ENCODE measurements at regions not wholly inside any gene's neighbourhood (a gene's known extent, or its start where the extent isn't known, plus 50 kb on each side); places are given as distances from the start of the nearest gene placed in this dataset.
"Not testable (repeated sequence)": the region's sequence is repeated elsewhere in the genome, so short reads cannot be mapped to it uniquely, and the experiment has no call there.

- H3K4me1 ChIP-seq (ENCODE audit: control insufficient read depth in 1 of 2, insufficient read depth in 2 of 2, low read depth in 1 of 2, low read length in 1 of 2); DNase-seq; H3K9me2 ChIP-seq; H3K27ac ChIP-seq (ENCODE audit: low read depth in 2 of 2, low read length in 1 of 2); H3F3A ChIP-seq (replicated peaks; ENCODE audit: insufficient read depth); H3K4me2 ChIP-seq; POLR2A ChIA-PET; H3K4me3 ChIP-seq (ENCODE audit: low read depth in 2 of 2, low read length in 1 of 2); H3K79me2 ChIP-seq (ENCODE audit: insufficient read depth); H2AFZ ChIP-seq (ENCODE audit: low read depth); H3K9me3 ChIP-seq; H3K36me3 ChIP-seq (replicated peaks in 1 of 2; ENCODE audit: control insufficient read depth in 1 of 2, insufficient read depth in 2 of 2, low read length in 1 of 2); H4K20me1 ChIP-seq (ENCODE audit: insufficient read depth); H3K9ac ChIP-seq; H3K27me3 ChIP-seq (ENCODE audit: insufficient read depth); CTCF ChIA-PET: not testable (repeated sequence)
- WGBS (ENCODE audit: low lambda C conversion rate) = 2% methylated on average over 3 of the region's 3 CpGs
Measured at GRCh38 chr7:19517546-19517945, 191.3 kb downstream of the POLR1F start.

GRCh38 chr7:19508821-19509220, 200.0 kb downstream of the POLR1F start:
- no peaks in the 10 kb centered on the region for H4K20me1 ChIP-seq (ENCODE audit: insufficient read depth)
- POLR2A ChIA-PET = no interaction called here
- H3K4me1 ChIP-seq (ENCODE audit: control insufficient read depth in 1 of 2, insufficient read depth in 2 of 2, low read depth in 1 of 2, low read length in 1 of 2) = no peaks in the 10 kb centered on the region; a peak in 1 of 4 replicates
- H3K4me2 ChIP-seq = no peak overlapping the region
- 37% methylated on average over 2 of the region's 2 CpGs for WGBS (ENCODE audit: low lambda C conversion rate)
- no peaks in the 10 kb centered on the region; the same call in 1 of the 2 replicates for H3K9me3 ChIP-seq
- no peaks in the 10 kb centered on the region for H3K36me3 ChIP-seq (replicated peaks in 1 of 2; ENCODE audit: control insufficient read depth in 1 of 2, insufficient read depth in 2 of 2, low read length in 1 of 2)
- CTCF ChIA-PET = interaction anchor here (1.3 kb wide), 1 partner anchor 17 kb away, joined by 3 read pairs; no protein-coding TSS in a partner anchor
- H3K79me2 ChIP-seq (ENCODE audit: insufficient read depth) = no peaks in the 10 kb centered on the region
- 0 out of 2 replicates have a peak, but pooled peaks cover 4% of the 10 kb centered on the region for H3K9me2 ChIP-seq
- no peak overlapping the region for H3K27ac ChIP-seq (ENCODE audit: low read depth in 2 of 2, low read length in 1 of 2)
- H2AFZ ChIP-seq (ENCODE audit: low read depth) = no peak overlapping the region
- DNase-seq = no peak
- H3K4me3 ChIP-seq (ENCODE audit: low read depth in 2 of 2, low read length in 1 of 2) = no peak overlapping the region
- TF ChIP-seq JUND (IDR thresholded peaks at IDR 0.05) (no peak), EZH2phosphoT487 (IDR thresholded peaks at IDR 0.05; ENCODE audit: borderline replicate concordance, low read depth) (no peak), TEAD4 (IDR thresholded peaks at IDR 0.05; ENCODE audit: borderline replicate concordance, insufficient read depth) (no peak), POLR2AphosphoS5 (IDR thresholded peaks at IDR 0.05; ENCODE audit: low read depth, low read length) (no peak), ELF1 (IDR thresholded peaks at IDR 0.05) (no peak), MXI1 (IDR thresholded peaks at IDR 0.05; ENCODE audit: low read depth, low read length) (no peak), NRF1 (IDR thresholded peaks at IDR 0.05; ENCODE audit: low read depth, low read length) (no peak), RXRA (IDR thresholded peaks at IDR 0.05; ENCODE audit: borderline replicate concordance, low read depth) (no peak), NFIC (IDR thresholded peaks at IDR 0.05; ENCODE audit: borderline replicate concordance) (no peak), FOXM1 (IDR thresholded peaks at IDR 0.05; ENCODE audit: low read depth) (no peak), YY1 (IDR thresholded peaks at IDR 0.05; ENCODE audit: low read depth) (no peak), GATA2 (CRISPR knock-in tag; IDR thresholded peaks at IDR 0.05) (no peak), FOSL2 (IDR thresholded peaks at IDR 0.05; ENCODE audit: borderline replicate concordance, low read depth) (no peak), TCF12 (IDR thresholded peaks at IDR 0.05) (no peak), CHD2 (IDR thresholded peaks at IDR 0.05; ENCODE audit: low read length, partially characterized antibody) (no peak), EP300 (IDR thresholded peaks at IDR 0.05; ENCODE audit: borderline replicate concordance in 1 of 2, low read depth in 1 of 2, low read length in 1 of 2) (no peak), REST (IDR thresholded peaks at IDR 0.05; ENCODE audit: low read depth, low read length) (no peak), GABPA (IDR thresholded peaks at IDR 0.05; ENCODE audit: low read depth) (no peak)
- H3K27me3 ChIP-seq (ENCODE audit: insufficient read depth) = 0 out of 2 replicates have a peak, but pooled peaks cover 11% of the 10 kb centered on the region
- H3F3A ChIP-seq (replicated peaks; ENCODE audit: insufficient read depth) = no peaks in the 10 kb centered on the region
- H3K9ac ChIP-seq = no peak overlapping the region
